ENCODE measurements at regions not wholly inside any gene's neighbourhood (a gene's known extent, or its start where the extent isn't known, plus 50 kb on each side); places are given as distances from the start of the nearest gene placed in this dataset.
"Not testable (repeated sequence)": the region's sequence is repeated elsewhere in the genome, so short reads cannot be mapped to it uniquely, and the experiment has no call there.

DNA sequence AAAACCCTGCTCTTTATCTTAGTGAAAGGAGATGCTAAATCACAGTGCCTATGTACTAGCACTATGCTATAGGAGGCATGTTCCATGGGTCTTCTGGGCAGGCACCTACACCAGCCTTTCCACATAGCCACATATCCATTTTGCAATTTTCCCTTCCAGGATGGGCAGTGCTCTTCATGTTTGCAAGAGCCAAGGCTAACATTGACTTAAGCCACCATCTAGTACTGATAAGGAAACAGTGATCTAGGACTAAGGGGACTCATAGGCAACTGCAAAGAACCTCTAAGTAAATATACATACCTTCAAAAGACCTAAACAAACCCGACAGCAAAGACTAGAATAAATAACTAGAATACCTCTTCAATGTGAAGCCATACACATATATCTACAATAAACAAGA, 919.7 kb upstream of the GYPC start:
- DNase-seq: no peak

DNA sequence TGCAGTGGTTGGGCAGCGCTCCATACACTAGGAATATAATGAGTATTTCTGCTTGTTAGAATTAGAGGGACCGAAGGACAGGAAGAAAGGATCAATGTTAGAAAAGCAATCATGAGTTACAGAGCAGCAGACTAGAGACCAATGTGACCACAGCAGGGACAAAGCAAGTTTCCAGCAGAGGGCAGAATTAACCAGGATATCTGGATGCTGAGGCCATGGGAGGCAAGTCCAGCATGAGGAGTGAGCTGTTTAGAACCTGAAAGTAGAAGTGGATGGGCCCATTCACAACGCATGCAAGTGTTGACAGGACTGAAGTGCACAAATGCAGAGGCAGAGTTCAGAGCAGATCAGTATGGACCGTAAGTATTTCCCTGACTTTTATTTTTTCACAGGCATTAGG, 910.4 kb upstream of the GYPC start:
- DNase-seq: no peak

DNA sequence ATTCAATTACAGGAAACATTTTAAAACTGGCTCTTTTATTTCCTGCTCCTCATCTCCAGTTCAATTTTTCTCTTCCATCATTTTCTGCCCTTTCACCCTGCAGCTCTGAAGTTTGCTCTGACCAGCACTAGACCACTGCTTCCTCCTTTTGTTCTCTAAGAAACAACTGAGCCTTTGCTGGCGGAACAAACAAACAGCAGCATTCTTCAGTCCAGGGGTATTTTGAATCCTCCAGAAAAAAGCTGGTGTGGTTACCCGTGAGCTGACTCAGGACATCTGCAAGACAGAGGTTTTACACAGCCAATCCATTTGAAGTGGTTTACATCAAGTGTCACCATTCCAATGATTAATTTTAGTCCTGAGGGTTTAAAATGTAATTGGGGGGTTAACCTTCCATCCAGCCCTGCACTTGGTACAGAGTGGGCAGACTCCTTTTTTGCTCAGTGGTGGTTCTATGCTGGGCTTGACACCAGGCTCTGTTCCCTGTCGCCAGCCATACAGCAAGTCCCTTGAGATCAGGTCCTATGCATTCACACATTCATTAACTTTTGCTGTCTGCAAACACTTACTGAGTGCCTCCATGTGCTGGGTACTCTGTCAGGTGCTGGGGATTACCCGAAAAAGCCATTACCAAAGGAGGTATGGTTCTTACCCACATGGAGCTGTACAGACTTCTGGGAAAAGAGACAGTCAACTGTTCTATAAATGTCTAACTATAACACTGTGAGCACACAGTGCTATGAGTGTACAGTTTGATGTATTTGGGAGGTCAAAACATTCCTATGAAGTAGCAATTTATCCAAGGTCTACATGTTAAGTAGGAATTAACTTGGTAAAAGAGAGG, 909.4 kb upstream of the GYPC start:
- no peak for DNase-seq

DNA sequence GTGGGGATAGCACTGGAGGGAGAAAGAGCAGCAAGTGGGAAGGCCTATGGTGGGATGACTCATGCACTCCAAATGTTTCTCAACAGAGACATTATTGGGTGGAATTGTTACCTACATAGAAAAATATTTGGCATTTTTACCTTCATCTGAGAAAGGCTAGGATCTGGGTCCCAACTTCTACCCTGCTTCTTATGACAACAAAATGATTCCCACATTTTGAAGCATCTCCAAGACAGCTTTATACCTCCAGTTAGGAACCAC, 908.9 kb upstream of the GYPC start:
- no peak for DNase-seq

DNA sequence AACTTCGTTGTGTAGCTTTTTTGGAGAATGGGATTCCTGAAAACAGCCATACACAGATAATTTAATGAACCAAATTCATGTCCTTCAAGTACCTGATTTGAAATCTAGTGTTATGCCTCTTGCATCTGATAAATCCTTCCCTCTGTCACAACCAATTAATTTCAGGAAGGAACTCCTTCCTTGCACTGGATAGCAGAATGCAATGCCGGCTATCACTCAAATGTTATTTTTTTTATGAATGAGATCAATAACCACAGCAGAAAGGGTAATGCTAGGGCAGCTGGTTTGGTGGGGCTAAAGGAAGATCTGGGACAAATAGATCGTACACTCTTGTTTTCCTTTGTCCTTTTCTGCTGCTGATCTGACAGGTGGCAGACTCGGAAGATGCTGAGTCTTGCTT, 899.5 kb upstream of the GYPC start:
- DNase-seq: no peak

DNA sequence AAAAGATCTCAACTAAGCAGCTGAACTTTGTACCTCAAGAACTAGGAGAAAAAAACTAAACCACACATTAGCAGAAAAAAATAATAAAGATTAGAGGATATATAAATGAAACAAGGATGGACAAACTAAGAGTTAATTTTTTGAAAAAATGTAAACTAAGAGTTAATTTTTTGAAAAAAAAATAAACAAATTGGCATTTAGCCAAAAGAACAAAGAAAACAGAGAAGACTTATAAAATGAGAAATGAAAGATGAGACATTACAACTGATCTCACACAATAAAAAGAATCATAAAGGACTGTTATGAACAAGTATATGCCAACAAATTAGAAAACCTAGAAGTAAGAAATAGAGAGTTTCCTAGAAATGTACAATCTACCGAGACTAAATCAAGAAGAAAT, 859.2 kb upstream of the GYPC start:
- no peak for DNase-seq

DNA sequence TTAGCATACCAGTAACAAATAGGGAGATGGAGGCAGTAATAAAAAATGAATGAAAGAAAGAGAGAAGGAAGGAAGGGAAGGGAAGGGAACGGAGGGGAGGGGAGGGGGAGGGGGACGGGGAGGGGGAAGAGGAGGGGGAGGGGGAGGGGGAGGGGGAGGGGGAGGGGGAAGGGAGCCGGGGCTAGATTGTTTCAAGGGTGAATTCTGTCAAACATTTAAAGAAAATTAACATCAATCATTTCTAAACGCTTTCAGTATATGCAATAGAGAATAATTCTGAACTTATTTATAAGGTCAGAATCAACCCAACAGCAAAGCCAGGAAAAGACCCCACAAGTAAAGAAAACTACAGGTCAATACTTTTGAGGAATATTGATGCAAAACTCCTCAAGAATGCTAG, 858.8 kb upstream of the GYPC start:
- DNase-seq: no peak

DNA sequence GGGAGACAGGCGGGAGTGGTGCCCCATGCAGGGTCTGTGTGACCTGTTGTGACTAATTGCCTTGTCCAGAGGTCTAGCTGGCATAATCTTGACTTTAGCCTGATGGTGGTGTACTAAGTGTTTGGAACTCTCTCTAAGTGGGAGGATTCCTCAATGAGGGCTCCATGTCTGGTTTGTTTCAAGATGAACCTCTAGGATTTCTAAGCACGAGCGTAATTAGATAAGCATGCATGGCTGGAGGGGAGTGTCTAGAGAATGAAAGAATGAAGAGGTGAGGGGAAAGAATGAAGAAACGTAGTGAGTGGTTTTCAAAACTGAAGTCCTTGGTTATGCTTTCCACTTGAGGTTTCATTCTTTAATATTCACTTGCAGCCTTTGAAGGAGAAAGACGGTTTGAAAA, 833.2 kb upstream of the GYPC start:
- DNase-seq: no peak

DNA sequence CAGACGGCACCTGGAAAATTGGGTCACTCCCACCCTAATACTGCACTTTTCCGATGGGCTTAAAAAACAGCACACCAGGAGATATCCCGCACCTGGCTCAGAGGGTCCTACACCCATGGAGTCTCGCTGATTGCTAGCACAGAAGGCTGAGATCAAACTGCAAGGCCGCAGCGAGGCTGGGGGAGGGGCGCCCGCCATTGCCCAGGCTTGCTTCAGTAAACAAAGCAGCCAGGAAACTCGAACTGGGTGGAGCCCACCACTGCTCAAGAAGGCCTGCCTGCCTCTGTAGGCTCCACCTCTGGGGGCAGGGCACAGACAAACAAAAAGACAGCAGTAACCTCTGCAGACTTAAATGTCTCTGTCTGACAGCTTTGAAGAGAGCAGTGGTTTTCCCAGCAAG, 830.2 kb upstream of the GYPC start:
- not testable (repeated sequence) for DNase-seq

DNA sequence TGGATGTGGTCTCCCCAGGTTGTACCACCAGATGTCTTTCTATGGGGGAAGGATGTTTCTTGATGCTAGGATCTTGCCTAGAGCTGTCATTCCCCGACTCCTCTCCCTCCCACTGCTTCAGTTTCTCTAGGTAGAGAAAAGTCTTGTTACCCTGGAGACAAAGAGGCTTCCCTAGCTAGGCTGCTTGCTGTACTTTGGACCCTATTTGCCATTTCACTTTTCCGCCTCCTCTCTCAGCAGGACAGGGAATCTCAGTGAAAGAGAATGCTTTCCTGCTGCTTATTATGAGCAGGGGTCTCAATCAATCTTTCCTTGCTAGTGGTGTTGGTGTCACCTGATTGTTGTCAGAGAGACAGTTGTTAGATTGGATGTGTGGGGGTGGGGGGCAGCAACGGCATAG, 818.8 kb upstream of the GYPC start:
- DNase-seq: no peak

DNA sequence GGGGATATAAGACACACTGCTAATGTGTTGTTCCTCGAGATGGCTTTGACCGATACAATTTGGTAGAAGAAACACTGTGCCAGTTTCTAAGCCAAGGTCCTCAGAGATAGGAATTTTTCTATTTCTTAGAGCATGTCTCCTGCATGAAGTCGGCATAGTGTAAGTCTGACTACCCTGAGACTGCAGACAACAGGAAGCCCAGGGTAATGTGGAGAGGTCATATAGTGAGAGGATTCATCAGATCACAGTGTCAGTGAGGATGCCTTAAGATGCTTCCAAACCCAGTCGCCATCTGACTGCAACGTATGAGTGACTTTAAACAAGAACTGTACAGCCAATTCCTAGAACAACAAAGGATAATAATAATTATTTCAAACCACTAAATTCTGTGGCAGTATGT, 818.3 kb upstream of the GYPC start:
- DNase-seq: no peak

DNA sequence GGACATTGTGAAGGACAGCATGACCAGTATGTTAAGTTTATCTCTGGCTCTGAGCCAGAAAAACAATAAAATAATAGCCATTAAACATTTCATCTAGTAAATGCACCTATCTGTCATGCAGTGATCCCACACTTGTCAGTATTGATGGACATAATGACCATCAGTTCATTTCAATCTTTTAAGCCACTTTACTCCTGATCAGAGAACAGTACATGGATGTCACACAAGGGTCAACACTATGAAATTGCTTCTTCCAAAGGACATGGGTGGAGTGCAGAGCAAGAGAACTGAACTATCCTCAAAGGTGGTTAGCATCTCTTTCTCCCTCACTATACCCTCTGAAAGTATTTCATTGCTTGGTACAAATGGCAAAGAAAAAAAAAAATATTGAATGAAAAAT, 816.0 kb upstream of the GYPC start:
- DNase-seq: no peak

DNA sequence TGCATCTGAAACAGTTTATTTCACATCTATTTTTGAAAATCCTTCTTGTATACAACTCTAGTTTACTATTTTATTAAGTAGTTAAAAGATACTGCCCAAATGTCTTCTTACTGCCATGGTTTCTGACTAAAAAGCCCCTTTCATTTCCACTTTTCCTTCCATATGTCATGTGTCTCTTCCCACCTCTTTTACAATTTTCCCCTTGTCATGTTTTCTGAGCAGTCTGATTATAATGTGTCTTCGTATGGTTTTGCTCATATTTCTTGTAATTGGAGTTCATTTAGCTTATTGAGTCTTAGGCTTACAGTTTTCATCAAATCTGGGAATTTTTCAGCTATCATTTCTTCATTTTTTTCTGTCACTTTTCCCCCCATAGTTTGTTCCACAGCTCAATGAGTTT, 813.9 kb upstream of the GYPC start:
- no peak for DNase-seq

DNA sequence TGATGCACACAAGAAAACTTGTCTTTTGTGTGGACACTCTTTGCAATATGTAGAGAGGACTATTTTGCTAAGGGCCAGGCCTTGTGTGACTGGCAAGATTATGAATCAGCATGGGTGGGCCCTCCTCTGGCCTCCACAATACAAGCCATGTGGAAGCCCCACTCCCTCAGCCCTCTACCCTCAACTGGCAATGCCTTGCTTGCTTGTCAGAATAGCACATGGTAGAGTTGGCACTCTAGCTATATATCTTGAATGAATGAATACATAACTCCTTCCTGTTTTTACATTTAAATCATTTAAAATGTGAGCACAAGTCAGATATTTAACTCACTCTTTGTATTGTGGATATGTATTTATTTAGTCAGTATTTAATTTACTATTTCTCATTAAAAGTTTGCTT, 805.4 kb upstream of the GYPC start:
- no peak for DNase-seq

DNA sequence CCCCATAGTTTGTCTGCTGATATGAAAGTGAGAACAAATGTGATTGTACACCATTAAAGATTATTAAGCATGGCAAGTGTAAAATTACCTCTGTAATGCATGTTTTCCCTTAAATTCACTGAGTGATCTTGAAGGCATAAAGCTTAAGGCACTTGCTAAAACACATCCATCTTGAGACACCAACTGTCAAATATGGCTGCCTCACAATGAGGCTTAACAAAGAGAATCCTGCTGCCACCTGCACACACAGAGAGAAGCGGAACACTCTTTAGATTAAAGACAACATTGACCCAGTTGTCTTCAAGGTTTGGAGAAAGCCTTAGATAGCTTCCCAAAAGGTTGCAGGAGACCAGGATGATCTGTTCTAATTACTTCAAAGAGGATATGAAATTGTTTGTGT, 803.6 kb upstream of the GYPC start:
- DNase-seq: no peak

DNA sequence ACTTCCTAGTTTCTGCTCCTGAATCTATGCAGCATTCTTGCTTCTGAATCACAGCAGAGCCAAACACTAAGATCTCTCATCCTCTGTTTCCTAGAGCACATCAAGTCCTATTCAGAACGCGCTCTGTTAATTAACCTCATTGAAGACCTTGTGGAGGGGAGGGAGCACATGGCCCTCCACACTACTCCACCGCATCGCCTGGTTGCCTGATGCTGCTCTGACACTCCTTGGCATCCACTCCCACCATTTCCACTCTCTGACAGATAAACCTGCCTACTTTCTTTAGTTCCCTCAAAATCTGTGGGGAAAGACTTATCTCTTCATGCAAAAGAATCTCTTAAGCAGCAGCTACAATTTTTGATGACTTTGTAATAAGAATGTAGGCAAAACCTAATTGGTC, 802.3 kb upstream of the GYPC start:
- DNase-seq: no peak

DNA sequence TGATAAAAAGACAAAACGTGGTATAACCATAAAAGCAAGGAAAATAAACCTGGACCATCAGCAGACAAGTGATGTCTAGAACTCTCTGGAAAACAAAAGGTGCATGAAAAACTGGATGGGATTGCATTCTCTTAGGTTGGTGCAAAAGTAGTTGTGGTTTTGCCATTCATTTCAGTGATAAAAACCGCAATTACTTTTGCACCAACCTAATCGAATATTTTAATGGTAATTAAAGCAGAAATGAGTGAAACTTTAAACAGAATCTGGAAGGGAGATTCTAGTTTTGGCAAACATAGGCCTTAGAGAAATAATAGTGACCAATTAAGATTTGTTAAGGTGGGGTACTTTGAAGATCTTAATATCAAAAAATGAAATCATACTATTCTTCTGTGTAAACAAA, 800.8 kb upstream of the GYPC start:
- DNase-seq: no peak

DNA sequence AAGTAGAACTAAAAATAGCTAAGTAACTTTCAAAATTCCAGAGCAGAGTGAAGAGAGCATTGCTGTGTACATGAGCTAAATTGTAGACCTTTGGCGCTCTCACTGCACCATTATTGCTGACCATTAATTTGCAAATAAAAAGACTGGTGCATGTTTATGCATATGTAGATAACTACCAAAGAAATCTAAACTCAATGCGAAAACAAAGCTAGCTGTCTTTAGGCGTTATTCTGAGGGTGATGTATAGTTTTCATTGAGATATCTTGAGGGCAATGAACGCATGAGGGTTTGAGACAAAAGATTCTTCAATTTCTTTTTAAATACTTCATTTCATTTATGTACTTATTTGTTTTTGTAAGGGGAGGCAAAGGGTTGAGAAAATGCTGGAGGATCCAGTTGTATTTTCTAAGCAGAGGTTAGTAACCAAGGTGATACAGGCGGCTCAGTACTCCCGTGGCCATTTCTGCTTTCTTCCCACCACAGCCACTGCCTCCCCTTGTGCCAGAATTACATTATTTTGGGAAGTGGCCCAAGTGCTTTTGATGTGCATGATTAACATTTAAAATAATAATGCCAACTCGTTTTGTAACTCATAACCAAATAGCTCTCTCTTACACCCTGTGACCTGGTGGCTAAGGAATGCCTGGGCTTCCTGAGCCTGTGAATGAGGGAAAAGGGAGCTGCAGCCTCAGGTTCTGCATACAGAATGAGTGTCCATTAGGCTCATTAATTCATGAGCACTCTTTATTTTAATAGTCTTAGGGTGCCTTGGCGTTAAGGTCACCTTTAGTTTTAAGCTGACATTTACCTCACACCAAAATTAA, 797.8 kb upstream of the GYPC start:
- no peak for DNase-seq

DNA sequence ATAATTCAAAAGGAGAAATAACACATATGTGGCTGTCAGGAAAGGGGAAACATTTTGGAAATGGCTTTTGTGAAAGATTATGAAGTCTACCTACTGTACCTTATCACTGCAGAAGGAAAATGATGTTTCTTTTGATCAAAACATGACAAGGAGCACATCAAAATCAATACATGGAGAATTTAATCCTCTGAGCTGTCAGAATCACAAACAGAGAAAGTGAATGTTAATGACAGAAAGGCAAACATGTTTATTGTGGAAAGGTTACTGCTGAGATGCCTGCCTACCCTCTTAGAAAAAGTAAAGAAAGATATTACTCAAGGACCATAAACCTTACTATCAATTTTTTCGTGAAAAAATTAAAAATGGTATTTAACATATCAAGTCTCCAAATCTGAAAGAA, 794.5 kb upstream of the GYPC start:
- no peak for DNase-seq

DNA sequence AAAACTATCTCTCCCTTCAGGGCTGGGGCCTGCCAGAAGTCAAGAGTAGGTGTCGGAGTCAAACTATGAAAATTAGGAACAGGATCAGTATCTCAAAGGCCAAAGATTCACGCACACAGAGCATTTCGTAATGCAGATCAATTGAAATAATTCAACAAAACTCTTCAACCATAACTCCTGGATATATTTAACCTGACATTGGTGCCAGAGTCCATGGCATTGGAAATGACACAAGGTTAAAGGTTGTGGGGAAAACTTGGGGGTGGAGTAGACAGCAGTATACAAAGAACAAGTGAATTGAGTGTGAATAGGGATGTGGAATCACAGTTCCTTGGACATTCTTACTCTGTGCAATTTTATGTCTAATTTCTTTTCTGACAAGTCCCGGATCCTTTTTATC, 788.0 kb upstream of the GYPC start:
- no peak for DNase-seq

DNA sequence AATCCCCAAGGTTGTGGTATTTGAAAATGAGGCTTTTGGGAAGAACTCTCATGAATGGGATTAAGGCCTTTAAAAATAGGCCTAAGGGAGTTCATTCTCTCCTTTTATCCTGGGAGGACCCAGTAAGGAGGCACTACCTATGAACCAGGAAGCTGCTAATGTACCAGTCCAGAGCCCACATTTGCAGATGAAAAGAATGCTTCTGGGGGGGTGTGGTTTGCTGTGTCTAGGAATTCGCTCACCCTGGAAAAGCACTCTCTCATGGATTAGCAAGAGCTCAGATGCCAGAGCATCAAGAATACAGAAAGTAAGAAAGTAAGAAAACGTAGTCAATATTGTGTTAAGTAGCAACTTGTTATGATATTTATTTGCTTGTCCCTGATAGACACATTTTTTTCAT, 785.7 kb upstream of the GYPC start:
- no peak for DNase-seq

DNA sequence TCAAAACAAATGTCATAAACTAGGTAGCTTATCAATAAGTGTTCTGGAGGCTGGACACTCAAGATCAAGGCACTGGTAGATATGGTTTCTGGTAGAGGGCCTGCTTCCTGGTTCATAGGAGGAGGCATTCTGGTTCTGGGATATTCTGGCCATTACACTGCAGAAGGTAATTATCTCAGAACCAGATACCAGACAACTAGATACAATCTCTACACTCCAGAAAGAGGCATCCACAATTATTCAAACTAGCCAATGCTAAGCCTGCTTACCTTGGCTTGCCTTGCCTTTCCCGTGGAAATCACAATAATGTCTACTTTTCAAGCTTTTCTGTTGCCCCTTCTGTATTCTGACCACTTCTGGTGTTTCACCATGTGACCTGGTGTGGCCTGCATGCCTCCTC, 785.2 kb upstream of the GYPC start:
- DNase-seq: no peak

DNA sequence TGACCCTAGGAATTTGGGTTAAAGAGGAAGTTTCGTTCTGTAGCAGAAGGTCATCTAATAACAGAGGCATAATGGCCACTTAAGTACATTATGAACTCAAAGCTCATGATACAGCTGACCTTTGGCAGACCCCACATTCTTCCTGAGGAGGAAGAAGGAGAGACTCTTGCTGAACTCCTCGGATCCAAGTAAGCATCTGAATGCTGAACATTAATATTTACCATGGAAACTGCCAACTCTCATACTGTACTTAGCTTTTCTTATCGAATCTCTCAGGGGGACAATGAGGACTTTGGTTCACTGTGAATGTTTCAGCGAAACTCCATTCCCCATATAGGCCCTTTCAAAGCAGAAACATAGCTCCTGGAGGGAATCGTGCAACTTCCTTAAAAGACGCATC, 781.4 kb upstream of the GYPC start:
- DNase-seq: no peak

DNA sequence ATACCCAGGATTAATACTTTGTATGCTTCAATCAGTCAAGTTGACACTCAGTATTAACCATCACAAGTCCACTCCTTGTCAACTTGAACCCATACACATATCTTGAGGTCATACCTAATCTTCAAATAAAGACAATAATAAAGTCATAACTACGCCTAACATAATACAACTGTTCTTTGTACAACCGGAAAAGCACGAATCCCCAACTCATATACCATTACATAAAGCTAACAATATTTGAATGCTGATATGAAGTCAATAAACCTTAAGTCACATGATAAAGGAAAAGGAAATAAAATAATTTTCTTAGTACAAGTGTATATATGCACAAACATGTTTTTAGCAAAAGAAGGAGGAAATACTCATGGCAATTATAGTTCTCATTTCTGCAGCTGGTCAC, 770.6 kb upstream of the GYPC start:
- no peak for DNase-seq

DNA sequence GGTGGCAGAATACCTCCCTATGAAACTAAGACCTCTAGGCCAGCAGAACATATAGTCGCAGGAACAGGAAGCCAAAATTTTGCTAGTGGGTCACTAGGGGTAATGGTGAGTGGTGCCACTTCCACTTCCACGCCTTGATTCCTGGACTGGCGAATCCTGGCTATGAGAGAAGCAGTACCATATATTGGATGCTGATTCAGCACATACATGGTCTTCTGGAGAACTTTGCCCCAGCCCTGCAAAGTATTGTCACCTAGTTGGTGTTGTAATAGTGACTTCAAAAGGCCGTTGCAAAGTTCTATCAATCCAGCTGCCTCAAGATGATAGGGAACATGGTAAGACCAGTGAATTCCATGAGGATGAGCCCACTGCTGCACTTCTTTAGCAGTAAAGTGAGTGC, 769.8 kb upstream of the GYPC start:
- DNase-seq: no peak
